ENCODE measurements at regions not wholly inside any gene's neighbourhood (a gene's known extent, or its start where the extent isn't known, plus 50 kb on each side); places are given as distances from the start of the nearest gene placed in this dataset.

GRCh38 chr22:48700566-48701295 is 1126.9 kb downstream of the BRD1 start:
- DNase-seq: peak in 30 of 56 donors; percentile 7 to 58 (median 32)

GRCh38 chr22:48700180-48700565 is 1127.5 kb downstream of the BRD1 start:
- DNase-seq: no peak

- DNase-seq: peak in 1 of 56 donors; percentile 14
Measured at GRCh38 chr22:48699511-48699910, 1128.2 kb downstream of the BRD1 start.

GRCh38 chr22:48698618-48699017 is 1129.1 kb downstream of the BRD1 start:
- DNase-seq: no peak

DNA sequence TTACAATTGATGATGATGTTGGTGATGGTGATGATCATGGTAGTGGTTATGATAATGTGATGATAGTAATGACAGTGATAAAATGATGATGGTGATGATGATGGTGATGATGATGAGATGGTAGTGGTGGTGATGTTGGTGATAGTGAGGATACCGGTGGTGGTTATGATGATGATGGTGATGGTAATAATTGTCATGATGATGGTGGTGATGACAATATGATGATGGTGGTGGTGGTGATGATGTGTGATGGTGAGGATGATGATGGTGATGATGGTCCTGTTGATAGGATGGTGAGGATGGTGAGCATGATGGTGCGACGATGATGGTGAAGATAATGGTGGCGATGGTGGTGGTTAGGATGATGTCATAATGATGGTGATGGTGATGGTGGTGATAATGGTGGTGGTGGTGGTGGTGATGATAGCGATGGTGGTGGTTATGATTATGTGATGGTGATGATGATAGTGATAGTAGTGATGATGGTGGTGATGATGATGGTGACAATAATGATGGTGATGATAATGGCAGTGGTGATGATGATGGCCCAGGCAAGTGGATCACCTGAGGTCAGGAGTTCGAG is 1129.9 kb downstream of the BRD1 start:
- no peak for DNase-seq

DNA sequence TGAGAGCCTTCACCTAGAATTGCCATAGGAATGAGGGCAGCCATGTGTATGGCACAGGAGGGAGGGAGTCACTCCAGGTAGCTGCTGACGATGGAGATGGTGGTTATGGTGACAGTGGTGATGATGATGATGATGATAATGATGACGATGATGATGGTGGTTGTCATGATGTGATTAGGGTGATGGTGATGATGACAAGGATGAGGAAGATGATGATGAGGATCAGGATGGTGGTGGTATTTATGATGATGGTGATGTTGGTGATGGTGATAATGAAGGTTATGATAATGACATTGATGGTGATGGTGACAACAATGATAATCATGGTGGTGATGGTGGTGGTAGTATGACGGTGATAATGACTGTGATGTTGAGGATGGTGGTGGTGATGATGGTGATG is 1130.5 kb downstream of the BRD1 start:
- DNase-seq: no peak

DNA sequence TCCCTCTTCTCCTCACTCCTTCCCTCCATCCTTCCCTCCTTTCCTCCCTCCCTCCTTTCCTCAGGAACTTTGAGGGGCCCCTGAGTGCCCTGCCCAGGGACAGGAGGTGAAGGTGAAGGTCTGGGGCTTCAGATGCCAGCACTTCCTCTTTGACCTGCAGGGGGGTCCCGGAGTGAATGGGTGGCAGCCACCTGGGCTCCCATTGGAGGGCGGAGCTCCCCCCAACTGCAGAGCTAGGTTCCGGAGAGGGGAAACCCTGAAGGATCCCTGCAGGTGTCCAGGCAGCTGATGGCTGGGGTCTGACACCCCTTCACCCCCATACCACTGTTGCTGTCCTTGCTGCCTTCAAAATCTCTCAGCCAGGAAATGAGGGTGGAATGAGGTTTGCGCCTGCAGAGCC is 1131.3 kb downstream of the BRD1 start:
- no peak for DNase-seq

DNA sequence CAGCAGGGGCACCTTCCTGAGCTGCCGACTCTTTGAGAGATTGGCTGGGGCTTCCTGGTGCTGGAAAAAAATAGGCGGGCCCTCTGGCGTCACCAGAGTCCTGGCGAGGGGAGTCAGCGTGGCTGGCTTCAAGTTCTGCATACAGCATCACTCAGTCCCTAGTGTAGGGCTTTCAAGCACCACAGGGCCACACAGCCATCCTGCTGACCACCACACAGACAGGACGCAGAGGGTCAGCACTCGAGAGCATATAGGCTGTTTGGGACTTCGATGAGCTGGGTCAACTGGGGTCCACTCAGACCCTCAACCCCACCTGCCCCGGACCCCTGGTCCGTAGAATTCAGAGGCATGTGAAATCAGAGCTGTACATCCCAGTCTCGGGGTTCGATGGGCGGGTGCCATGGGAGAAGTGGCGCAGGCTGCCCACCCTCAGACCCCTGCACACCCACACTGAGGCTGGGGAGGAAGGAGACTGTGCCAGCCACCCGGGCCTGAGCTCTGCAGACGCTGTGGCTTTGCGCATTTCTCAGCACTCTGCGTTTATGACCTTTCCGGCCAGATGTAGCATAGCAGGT is 1131.9 kb downstream of the BRD1 start:
- DNase-seq: no peak

- no peak for DNase-seq
Measured at GRCh38 chr22:48695251-48695650, 1132.4 kb downstream of the BRD1 start.

DNA sequence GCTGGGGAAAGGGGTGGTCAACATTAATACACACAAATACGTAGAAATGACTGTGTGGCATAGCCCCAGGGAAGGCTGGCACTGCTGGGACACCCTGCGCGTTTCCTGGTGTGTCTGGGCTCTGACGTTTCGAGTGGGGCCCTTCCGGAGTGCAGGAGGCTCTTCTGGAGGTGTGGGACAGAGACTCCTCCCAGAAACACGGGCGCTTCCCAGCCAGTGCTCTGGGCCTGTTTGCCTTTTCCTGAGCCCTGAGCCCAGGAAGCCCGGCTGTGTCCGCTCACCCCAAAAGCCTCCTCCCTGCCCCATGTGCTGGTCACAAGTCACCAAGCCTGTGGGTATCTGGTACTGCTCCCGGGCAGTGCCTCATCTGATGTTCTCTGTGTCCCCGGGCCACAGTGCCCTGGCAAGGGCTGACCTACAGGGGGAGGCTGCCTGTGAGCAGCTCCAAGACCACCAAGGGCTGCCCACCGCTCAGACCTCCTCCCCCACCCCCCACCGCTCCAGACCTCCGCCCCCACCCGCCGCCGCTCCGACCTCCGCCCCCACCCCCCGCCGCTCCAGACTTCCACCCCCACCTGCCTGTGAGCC is 1133.3 kb downstream of the BRD1 start:
- DNase-seq: no peak

- DNase-seq: no peak
Measured at GRCh38 chr22:48693377-48694135, 1134.1 kb downstream of the BRD1 start.

DNA sequence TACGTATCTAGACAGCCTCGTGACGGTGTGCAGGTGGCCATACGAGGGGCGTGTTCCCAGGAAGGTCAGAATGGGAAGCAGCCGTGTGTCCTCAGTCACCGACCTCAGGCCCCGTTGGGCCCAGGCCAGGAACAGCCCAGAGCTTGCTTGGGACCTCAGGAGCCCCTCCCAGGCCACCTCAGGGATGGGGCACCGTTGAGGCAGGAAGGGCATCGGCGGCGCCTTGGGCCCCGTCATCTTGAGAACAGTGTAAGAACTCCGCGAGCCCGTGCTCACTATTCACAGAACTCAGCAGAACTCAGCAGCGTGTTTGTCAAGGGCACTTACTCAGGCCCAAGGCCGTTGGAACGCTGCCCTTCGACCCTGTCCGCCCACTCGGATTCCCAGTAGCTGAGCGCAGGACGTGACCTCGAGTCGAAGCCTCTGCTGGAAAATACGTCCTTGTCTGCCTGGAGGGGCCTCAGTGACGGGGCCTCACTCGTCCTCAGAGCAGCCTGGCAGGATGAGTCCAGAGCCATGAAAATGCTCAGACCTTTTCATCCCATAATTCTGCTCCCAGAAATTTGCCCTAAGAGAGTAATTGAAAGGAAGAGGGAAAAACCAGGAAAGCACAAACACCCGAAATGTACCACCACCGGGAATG is 1134.8 kb downstream of the BRD1 start:
- no peak for DNase-seq

DNA sequence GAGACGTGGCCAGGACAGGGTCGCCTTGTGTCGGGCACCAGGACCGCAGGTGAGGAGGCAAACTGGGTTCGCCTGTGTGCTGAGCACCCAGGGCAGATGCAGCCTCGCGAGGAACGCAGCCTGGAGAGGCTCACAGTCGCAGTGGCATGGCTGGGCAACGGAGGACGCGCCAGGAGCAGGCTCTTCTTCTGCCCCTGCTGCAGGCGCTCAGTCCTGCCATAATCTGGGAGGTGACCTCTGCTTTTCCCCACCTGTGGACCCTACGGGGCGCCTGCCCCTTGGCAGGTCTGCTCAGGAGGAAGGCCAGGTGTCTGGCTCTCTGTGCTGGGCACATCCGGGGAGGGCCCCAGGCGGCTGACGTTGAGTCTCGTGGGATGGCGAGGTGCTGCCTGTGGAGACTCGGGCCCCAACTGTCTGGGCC is 1136.2 kb downstream of the BRD1 start:
- DNase-seq: no peak

DNA sequence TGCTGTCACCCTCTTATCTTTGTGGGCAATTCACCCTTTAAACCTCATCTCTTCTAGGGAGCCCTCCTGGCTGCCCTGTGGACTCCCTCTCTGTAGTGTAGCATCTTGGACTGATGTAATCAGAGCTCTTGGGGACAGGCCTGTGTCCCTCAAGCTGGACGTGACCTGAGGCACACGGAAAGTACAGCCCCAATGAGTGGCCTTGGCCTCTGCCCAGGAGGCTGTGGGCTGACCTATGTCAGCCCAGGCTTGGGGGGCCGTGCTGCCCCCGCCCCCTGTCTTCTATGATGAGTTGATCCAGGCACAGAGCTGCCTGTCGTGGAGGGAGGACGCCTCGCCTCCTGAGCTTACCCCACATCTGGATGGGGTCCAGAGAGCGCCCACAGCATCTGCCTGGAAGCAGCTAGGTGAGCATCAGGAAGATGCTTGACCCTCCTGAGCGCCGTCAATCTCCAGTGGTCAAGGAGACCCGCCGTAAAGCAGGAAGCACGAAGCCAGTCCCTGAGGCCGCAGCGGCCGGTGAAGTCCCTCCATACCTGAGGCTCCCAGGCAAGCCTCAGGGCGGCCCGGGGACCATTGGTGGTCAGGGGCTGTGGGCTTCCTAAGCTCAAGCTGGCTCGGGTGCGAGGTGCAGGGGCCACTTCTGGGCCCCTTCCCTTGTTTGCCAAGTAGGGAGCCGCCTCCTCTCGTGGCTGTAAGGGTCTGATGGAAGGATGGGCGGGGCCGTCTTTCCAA is 1136.9 kb downstream of the BRD1 start:
- DNase-seq: no peak

DNA sequence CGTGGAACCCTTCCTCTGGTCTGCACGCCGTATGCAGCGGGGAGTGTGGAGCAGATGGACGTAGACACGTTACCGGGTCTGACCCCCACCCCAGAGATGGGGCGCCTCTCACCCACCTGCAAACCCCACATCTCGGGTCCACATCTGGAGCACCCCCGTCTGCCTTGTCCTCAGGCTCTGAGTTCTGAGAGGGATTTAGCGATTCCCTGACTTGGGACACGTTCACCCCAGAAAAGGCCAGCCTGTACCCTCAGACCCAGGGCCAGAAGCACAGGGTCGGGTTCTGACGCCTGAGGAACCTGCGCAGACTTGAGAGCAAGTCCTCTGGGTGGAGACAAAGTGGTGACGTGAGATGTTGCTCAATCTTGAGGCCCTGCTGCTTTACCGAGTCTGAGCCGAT is 1138.5 kb downstream of the BRD1 start:
- DNase-seq: no peak

- DNase-seq: no peak
Measured at GRCh38 chr22:48688366-48688765, 1139.3 kb downstream of the BRD1 start.

DNA sequence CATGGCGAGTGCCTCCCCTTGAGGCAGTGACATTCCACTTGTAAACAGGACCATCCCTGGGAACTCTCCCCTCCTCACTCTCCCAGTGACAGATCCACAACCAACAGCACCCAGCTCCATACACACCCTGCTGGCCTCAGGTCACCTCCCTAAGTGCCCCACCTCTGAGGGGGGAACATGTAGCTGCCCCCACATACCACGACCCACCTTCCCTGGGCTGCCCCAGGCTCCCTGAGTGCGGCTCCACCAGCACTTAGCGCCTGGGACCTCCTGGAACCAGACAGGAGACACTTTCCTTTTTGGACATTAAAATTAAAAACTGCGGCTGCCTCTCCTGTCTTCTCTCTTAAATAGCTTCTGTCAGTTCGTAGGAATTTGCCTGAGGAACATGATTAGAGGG is 1140.1 kb downstream of the BRD1 start:
- DNase-seq: no peak

DNA sequence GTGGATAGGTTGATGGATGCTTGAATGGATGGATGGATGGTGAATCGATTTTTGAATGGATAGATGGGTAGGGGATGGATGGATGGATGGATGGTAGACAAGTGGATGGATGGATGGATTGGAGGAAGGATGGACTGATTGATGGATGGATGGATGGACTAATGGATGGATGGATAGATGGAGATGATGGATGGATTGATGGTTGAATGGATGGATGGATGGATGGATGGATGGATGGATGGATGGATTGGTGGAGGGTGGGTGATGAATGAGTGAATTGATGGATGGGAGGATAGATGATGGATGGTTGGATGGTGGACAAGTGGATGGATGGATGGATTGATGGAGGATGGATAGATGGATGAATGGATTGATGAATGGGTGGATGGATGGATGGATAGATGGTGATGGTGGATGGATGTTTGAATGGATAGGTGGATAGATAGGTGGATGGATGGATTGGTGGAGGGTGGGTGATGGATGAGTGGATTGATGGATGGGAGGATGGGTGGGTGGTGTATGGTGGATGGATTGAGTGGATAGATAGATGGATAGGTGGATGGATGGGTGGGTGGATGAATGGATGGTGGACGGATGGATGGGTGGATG is 1140.9 kb downstream of the BRD1 start:
- DNase-seq: no peak

DNA sequence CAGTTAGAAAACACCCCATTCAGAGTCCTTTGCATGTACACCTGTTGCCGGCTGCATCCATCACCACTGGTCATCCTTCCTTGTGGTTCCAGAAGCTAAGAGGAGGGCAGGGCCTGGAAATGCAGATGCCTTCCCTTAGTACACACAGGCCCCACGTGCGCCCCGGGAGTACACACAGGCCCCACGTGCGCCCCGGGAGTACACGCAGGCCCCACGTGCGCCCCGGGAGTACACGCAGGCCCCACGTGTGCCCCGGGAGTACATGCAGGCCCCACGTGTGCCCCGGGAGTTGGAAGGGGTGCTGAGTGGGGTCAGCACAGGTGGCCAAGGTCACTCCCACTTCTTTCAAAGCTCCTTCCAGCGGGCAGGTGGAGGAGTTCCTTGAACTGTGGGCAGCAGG is 1141.9 kb downstream of the BRD1 start:
- DNase-seq: no peak

DNA sequence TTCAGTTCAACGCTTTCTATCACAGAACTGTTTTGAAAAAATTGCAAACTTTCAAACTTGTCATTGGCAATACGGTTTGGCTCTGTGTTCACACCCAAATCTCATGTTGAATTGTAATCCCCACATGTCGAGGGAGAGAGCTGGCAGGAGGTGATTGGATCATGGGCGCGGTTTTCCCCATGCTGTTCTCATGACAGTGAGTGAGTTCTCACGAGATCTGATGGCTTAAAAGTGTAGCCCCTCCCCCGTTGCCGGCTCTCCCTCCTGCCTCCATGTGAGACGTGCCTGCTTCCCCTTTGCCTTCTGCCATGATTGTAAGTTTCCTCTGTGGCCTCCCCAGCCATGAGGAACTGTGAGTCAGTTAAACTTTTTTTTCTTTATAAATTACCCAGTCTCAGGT is 1144.0 kb downstream of the BRD1 start:
- DNase-seq: no peak
